K562 (cell line): ENCODE measurements at regions not wholly inside any gene's neighbourhood (a gene's known extent, or its start where the extent isn't known, plus 50 kb on each side); places are given as distances from the start of the nearest gene placed in this dataset.

Experiments
- ATAC-seq: fragments of 200-7000 bp; cut with Tn5 transposase; 3 replicates; pipeline ENCODE4 v1.9.1; 2020; ENCODE audit warnings: moderate library complexity
- BruUV-seq: library from RNA; stranded (reverse); fragments of 400-500 nt; replicated peaks from 2 replicates; lab custom pipeline; 2021; lab: Mats Ljungman, UMichigan
- CTCF ChIA-PET: fragments of 300-600 bp; formaldehyde crosslinking; extraction: SDS; loops from one replicate; lab custom pipeline; 2021; ENCODE audit warnings: low intra/inter-chr PET ratio; lab: Yijun Ruan, JAX
- POLR2A ChIA-PET: fragments of 300-600, 350-650 bp; sonication (Branson Sonifier 250); formaldehyde crosslinking; extraction: SDS; loops from one replicate; lab custom pipeline; 2021; ENCODE audit warnings: antibody characterized with exemption, inconsistent platforms; lab: Yijun Ruan, JAX
- DNase-seq, 4 experiments: peaks; one replicate each; pipeline versions ENCODE4 v3.0.0 to v3.0.0-alpha.2; 2011 to 2018; ENCODE audit warnings: low spot score in 3 of 4, mixed read lengths in 3 of 4; ENCODE audit errors: extremely low read depth in 1 of 4
- FAIRE-seq: peaks from 2 replicates; lab custom pipeline; 2011; peaks lifted over from hg19 to GRCh38; lab: Jason Lieb, UNC
- H2AFZ ChIP-seq: 2 replicates; pipeline ENCODE4 v1.6.0; 2011; ENCODE audit warnings: low read depth, low read length, control low read depth, inconsistent platforms
- H3K27ac ChIP-seq: fragments of 200-600 bp; 3 replicates; pipeline ENCODE4 v1.8.0; 2011; ENCODE audit warnings: low read depth, mild to moderate bottlenecking, control low read depth, inconsistent platforms, low read length, moderate library complexity, mixed read lengths; ENCODE audit errors: extremely low read depth
- H3K27me3 ChIP-seq, 2 experiments: fragments of 300-600 bp in 1 of 2; 2 replicates in 1 of 2; 3 replicates in 1 of 2; pipeline versions ENCODE4 v1.6.0 to v1.8.0; 2011; ENCODE audit warnings: inconsistent platforms in 2 of 2, low read length in 2 of 2, mild to moderate bottlenecking in 1 of 2, mixed read lengths in 1 of 2, moderate library complexity in 1 of 2; ENCODE audit not compliant: control insufficient read depth in 2 of 2, insufficient read depth in 2 of 2
- H3K36me3 ChIP-seq: fragments of 300-600 bp; 3 replicates; pipeline ENCODE4 v1.8.0; 2011; ENCODE audit warnings: mild to moderate bottlenecking, low read length, inconsistent platforms; ENCODE audit not compliant: control insufficient read depth, insufficient read depth
- H3K4me1 ChIP-seq, 2 experiments: fragments of 200-600 bp in 1 of 2; replicated peaks in 1 of 2; 2 replicates in 1 of 2; 3 replicates in 1 of 2; pipeline versions ENCODE4 v1.5.1 to v1.8.0; 2011; ENCODE audit warnings: inconsistent platforms in 2 of 2, low read length in 2 of 2, mild to moderate bottlenecking in 1 of 2, mixed read lengths in 1 of 2, moderate library complexity in 1 of 2; ENCODE audit not compliant: control insufficient read depth in 2 of 2, insufficient read depth in 2 of 2
- H3K4me2 ChIP-seq: 2 replicates; pipeline ENCODE4 v1.6.1; 2011; ENCODE audit warnings: low read length, control low read depth, inconsistent platforms, mixed read lengths; ENCODE audit not compliant: insufficient read depth
- H3K4me3 ChIP-seq: fragments of 200-600 bp; sonication (generic), shearing (Covaris generic); 2 replicates; pipeline ENCODE4 v1.5.1; 2016; ENCODE audit warnings: control low read depth, inconsistent platforms
- H3K79me2 ChIP-seq: fragments of 200-600 bp; 3 replicates; pipeline ENCODE4 v1.8.0; 2011; ENCODE audit warnings: low read length, inconsistent platforms; ENCODE audit not compliant: control insufficient read depth, insufficient read depth
- H3K9ac ChIP-seq, 2 experiments: 2 replicates each; pipeline versions ENCODE4 v1.6.0 to v1.6.1; 2011; ENCODE audit warnings: low read depth in 2 of 2, low read length in 2 of 2, control low read depth in 1 of 2, inconsistent platforms in 1 of 2, mild to moderate bottlenecking in 1 of 2, mixed read lengths in 1 of 2; ENCODE audit not compliant: insufficient read depth in 1 of 2
- H3K9me1 ChIP-seq: one replicate; pipeline ENCODE4 v1.6.0; 2011; ENCODE audit warnings: inconsistent platforms, mild to moderate bottlenecking, low read length, moderate library complexity; ENCODE audit not compliant: control insufficient read depth, insufficient read depth
- H3K9me3 ChIP-seq: replicated peaks from 2 replicates; pipeline ENCODE4 v1.5.1; 2011; ENCODE audit warnings: low read depth, low read length, inconsistent platforms; ENCODE audit not compliant: control insufficient read depth, insufficient read depth
- H4K20me1 ChIP-seq: replicated peaks from 2 replicates; pipeline ENCODE4 v1.6.1; 2011; ENCODE audit warnings: low read length, inconsistent platforms, mixed read lengths; ENCODE audit not compliant: control insufficient read depth, insufficient read depth
- ARID1B ChIP-seq: fragments of 450-650 bp; IDR thresholded peaks from 2 replicates; pipeline ENCODE4 v1.6.1; 2016; ENCODE audit warnings: antibody characterized with exemption, mild to moderate bottlenecking, inconsistent platforms
- ATF7 ChIP-seq: fragments of 450-650 bp; IDR thresholded peaks from 2 replicates; pipeline ENCODE4 v1.7.1; 2014; ENCODE audit warnings: mild to moderate bottlenecking, moderate library complexity
- MIER1 ChIP-seq: fragments of 450-650 bp; IDR thresholded peaks from 2 replicates; pipeline ENCODE4 v1.6.1; 2016; ENCODE audit warnings: antibody characterized with exemption, mild to moderate bottlenecking, low read depth
- PBX2 ChIP-seq, 2 experiments: IDR thresholded peaks in 1 of 2; conservative IDR thresholded peaks in 1 of 2; 2 replicates each; pipeline ENCODE4 v1.6.1; 2016; ENCODE audit warnings: low read depth in 2 of 2, mild to moderate bottlenecking in 1 of 2, missing compliant biosample characterization in 1 of 2, missing genetic modification characterization in 1 of 2, moderate library complexity in 1 of 2
- RAD21 ChIP-seq, 2 experiments: fragments of 250-450 bp in 1 of 2; fragments of 450-650 bp in 1 of 2; sonication (Bioruptor Pico) in 1 of 2; formaldehyde crosslinking in 1 of 2; IDR thresholded peaks in 1 of 2; conservative IDR thresholded peaks in 1 of 2; 2 replicates each; pipeline versions ENCODE4 v1.4.0 to v1.8.0; 2020 to 2022; ENCODE audit warnings: mild to moderate bottlenecking in 2 of 2, moderate library complexity in 1 of 2
- SIRT6 ChIP-seq: IDR thresholded peaks from one replicate; pipeline ENCODE4 v1.6.1; 2012; ENCODE audit warnings: low read depth, mild to moderate bottlenecking, control low read depth, inconsistent platforms, low read length, moderate library complexity
- STAT5B ChIP-seq: fragments of 250-450 bp; sonication (Bioruptor Pico); IDR thresholded peaks from 2 replicates; pipeline ENCODE4 v1.8.0; 2021; ENCODE audit warnings: mild to moderate bottlenecking, inconsistent platforms
- ZC3H11A ChIP-seq: IDR thresholded peaks from 2 replicates; pipeline ENCODE4 v1.6.1; 2012; ENCODE audit warnings: low read depth, low read length, improper control_type of control experiment
- ZNF699 ChIP-seq: fragments of 250-450 bp; sonication (Bioruptor Pico); IDR thresholded peaks from 2 replicates; pipeline ENCODE4 v1.8.0; 2021; ENCODE audit warnings: mild to moderate bottlenecking, moderate library complexity; ENCODE audit not compliant: insufficient replicate concordance
- WGBS: fragments of 100-300 bp; shearing (Covaris generic); methylation state at CpG from one replicate; pipeline ENCODE4 v1.1.6; 2016; ENCODE audit warnings: low coverage, mixed read lengths; ENCODE audit not compliant: insufficient coverage; ENCODE audit errors: missing lambda C conversion rate; 5-methylcytosine and 5-hydroxymethylcytosine counted together
- in situ Hi-C: fragments of 300-500 bp; cut with MboI; formaldehyde crosslinking; loops from 4 replicates; pipeline ENCODE4 v1.15.0; 2018; ENCODE audit warnings: inconsistent platforms, mixed read lengths
- intact Hi-C: fragments of 100-400 bp; cut with micrococcal nuclease; formaldehyde crosslinking; loops from 2 replicates; pipeline ENCODE4 v1.14.2; 2022
- TF ChIP-seq, protein P1 (sequence below): IDR thresholded peaks from 2 replicates; pipeline ENCODE4 v1.6.1; 2012; ENCODE audit warnings: low read depth, low read length, improper control_type of control experiment, borderline replicate concordance
- TF ChIP-seq, protein P2 (sequence below): fragments of 450-650 bp; formaldehyde crosslinking; IDR thresholded peaks from 2 replicates; pipeline ENCODE4 v1.4.0; 2022; ENCODE audit warnings: missing genetic modification characterization

- no peak for FAIRE-seq
- no peak for ATAC-seq
These were observed 245.8 kb downstream of the KCNS3 start for GRCh38 chr2:18124116-18124835.

More at GRCh38 chr2:18124116-18124835, 245.8 kb downstream of the KCNS3 start:
- TF ChIP-seq ATF7 (no peak), RAD21 (CRISPR knock-in tag; conservative IDR thresholded peaks at IDR 0.05 in 1 of 2, IDR thresholded peaks at IDR 0.05 in 1 of 2) (no peak), SIRT6 (no peak), ARID1B (no peak), PBX2 (CRISPR knock-in tag; IDR thresholded peaks at IDR 0.05; ENCODE audit: low read depth) (no peak), PBX2 (tag; conservative IDR thresholded peaks at IDR 0.05; ENCODE audit: low read depth) (no peak), MIER1 (no peak), ZNF699 (CRISPR knock-in tag) (no peak), STAT5B (CRISPR knock-in tag) (no peak), ZC3H11A (no peak)
- TF ChIP-seq, protein P1, sequence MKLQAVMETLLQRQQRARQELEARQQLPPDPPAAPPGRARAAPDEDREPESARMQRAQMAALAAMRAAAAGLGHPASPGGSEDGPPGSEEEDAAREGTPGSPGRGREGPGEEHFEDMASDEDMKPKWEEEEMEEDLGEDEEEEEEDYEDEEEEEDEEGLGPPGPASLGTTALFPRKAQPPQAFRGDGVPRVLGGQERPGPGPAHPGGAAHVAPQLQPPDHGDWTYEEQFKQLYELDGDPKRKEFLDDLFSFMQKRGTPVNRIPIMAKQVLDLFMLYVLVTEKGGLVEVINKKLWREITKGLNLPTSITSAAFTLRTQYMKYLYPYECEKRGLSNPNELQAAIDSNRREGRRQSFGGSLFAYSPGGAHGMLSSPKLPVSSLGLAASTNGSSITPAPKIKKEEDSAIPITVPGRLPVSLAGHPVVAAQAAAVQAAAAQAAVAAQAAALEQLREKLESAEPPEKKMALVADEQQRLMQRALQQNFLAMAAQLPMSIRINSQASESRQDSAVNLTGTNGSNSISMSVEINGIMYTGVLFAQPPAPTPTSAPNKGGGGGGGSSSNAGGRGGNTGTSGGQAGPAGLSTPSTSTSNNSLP: no peak
- TF ChIP-seq, protein P2, sequence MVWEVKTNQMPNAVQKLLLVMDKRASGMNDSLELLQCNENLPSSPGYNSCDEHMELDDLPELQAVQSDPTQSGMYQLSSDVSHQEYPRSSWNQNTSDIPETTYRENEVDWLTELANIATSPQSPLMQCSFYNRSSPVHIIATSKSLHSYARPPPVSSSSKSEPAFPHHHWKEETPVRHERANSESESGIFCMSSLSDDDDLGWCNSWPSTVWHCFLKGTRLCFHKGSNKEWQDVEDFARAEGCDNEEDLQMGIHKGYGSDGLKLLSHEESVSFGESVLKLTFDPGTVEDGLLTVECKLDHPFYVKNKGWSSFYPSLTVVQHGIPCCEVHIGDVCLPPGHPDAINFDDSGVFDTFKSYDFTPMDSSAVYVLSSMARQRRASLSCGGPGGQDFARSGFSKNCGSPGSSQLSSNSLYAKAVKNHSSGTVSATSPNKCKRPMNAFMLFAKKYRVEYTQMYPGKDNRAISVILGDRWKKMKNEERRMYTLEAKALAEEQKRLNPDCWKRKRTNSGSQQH (CRISPR knock-in tag): no peak
- WGBS: 0% methylated on average over 6 of the region's 6 CpGs
- ChIA-PET CTCF (no interaction called here), POLR2A (no interaction called here)
- no peaks in the 10 kb centered on the region for H3K27me3 ChIP-seq
- H3K9ac ChIP-seq: no peak overlapping the region
- H4K20me1 ChIP-seq: no peaks in the 10 kb centered on the region
- no peak overlapping the region for H3K4me2 ChIP-seq
- H3K27ac ChIP-seq: no peak overlapping the region
- H3K79me2 ChIP-seq: no peaks in the 10 kb centered on the region
- H2AFZ ChIP-seq: no peak overlapping the region
- no peaks in the 10 kb centered on the region for H3K4me1 ChIP-seq
- no TSS peak for BruUV-seq
- in situ Hi-C loops (no loop called here), intact Hi-C loops (no loop called here)
- H3K9me3 ChIP-seq: no peaks in the 10 kb centered on the region
- no peak for DNase-seq
- no peaks in the 10 kb centered on the region for H3K9me1 ChIP-seq
- H3K36me3 ChIP-seq: no peaks in the 10 kb centered on the region
- no peak overlapping the region for H3K4me3 ChIP-seq
